MM.1S (cell line): ENCODE measurements at regions not wholly inside any gene's neighbourhood (a gene's known extent, or its start where the extent isn't known, plus 50 kb on each side); places are given as distances from the start of the nearest gene placed in this dataset.

ENCODE experiments used
- EZH2 ChIP-seq: fragments of 300-600 bp; sonication (generic); optimal IDR thresholded peaks from 2 replicates; pipeline ENCODE3; 2017; ENCODE audit warnings: low read depth, mild to moderate bottlenecking, antibody characterized with exemption, low read length, mixed read lengths
- TF ChIP-seq, protein P1 (sequence below): fragments of 300-600 bp; sonication (generic); IDR thresholded peaks from 2 replicates; pipeline ENCODE4 v1.5.1; 2016; ENCODE audit warnings: antibody characterized with exemption, low read length, mixed read lengths

DNA sequence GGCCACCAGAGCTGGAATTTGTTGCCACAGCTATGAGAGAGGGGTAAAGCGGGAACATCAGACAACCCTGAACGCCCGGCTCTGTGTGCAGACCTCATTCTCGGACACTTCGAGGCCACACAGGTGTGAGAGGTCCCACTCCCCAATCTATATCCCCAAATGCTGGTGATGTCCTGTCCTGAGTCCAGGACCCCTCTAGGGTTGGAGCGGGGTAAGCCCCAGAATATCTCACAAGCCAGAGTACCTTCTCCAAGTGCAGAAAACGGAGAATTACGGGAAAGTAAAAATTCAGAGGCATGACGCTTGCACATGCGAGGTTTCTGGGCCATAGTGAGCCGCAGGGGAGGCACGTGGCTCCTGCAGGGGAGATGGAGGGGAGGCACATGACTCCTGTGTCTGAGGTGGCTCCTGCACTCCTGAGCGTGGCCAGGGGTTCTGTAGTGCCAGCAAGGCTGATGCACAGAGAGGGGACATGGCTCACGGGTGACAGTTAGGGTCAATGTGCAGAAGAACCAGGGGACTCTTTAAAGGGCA, 248.0 kb downstream of the RBFOX3 start:
- TF ChIP-seq, protein P1, sequence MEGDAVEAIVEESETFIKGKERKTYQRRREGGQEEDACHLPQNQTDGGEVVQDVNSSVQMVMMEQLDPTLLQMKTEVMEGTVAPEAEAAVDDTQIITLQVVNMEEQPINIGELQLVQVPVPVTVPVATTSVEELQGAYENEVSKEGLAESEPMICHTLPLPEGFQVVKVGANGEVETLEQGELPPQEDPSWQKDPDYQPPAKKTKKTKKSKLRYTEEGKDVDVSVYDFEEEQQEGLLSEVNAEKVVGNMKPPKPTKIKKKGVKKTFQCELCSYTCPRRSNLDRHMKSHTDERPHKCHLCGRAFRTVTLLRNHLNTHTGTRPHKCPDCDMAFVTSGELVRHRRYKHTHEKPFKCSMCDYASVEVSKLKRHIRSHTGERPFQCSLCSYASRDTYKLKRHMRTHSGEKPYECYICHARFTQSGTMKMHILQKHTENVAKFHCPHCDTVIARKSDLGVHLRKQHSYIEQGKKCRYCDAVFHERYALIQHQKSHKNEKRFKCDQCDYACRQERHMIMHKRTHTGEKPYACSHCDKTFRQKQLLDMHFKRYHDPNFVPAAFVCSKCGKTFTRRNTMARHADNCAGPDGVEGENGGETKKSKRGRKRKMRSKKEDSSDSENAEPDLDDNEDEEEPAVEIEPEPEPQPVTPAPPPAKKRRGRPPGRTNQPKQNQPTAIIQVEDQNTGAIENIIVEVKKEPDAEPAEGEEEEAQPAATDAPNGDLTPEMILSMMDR: no peak
- TF ChIP-seq EZH2: no peak
